ENCODE measurements at regions not wholly inside any gene's neighbourhood (a gene's known extent, or its start where the extent isn't known, plus 50 kb on each side); places are given as distances from the start of the nearest gene placed in this dataset.

DNA sequence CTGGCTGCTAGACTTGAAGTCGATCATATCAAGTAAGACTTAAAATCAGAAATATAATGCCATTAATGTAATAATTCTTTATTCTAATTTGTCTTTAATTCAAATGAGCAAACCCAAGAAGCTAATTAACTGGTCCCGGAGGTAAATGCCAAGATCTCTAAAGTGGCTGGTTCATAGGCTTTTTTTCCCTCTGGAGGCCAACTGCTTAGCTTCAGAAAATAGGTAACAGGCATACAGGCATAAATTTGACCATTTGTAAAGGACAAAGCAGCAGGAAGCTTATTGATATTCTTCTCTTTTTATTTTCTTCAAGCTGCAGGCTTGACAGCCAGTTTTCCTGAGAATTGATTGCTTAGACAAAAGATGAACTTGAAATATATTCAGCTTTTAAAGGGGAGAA is 158.6 kb upstream of the RAP2B start:
- Histone ChIP-seq H3K4me1 (ENCODE audit: insufficient read depth) (peaks cover 13% of the 10 kb centered on the region; the same call in 1 of the 2 replicates), H3K79me2 (replicated peaks; ENCODE audit: insufficient read depth) (no peaks in the 10 kb centered on the region), H3F3A (replicated peaks; ENCODE audit: low read depth) (no peaks in the 10 kb centered on the region), H4K20me1 (replicated peaks; ENCODE audit: insufficient read depth) (no peaks in the 10 kb centered on the region), H3K27me3 (ENCODE audit: insufficient read depth) (no peaks in the 10 kb centered on the region), H3K27ac (ENCODE audit: low read depth) (no peak overlapping the region), H3K9me2 (ENCODE audit: insufficient read depth) (no peaks in the 10 kb centered on the region; the same call in 1 of the 2 replicates), H2AFZ (no peak overlapping the region), H3K4me2 (no peak overlapping the region), H3K4me3 (no peak overlapping the region), H3K36me3 (ENCODE audit: insufficient read depth) (no peaks in the 10 kb centered on the region)
- no peak for DNase-seq (ENCODE audit: low spot score)
- Mint-ChIP-seq H3K4me3 (no peak overlapping the region), H3K27ac (0 out of 2 replicates have a peak overlapping the region, but pooled peaks have one; percentile 10), H3K27me3 (ENCODE audit: insufficient read depth, low read depth, poor library complexity) (no peaks in the 10 kb centered on the region), H3K9me3 (no peaks in the 10 kb centered on the region), H3K36me3 (ENCODE audit: low read depth) (no peaks in the 10 kb centered on the region), H3K4me1 (peaks cover 13% of the 10 kb centered on the region)
- TF ChIP-seq CREB1 (CRISPR knock-in tag; IDR thresholded peaks at IDR 0.05; ENCODE audit: low read depth) (no peak), ZNF462 (CRISPR knock-in tag; IDR thresholded peaks at IDR 0.05) (no peak), POLR2AphosphoS5 (IDR thresholded peaks at IDR 0.05; ENCODE audit: low read depth) (no peak), ZNF114 (CRISPR knock-in tag; IDR thresholded peaks at IDR 0.05) (no peak), EZH2phosphoT487 (IDR thresholded peaks at IDR 0.05; ENCODE audit: unreplicated experiment) (no peak), JUNB (IDR thresholded peaks at IDR 0.05; ENCODE audit: unreplicated experiment) (no peak), NANOG (IDR thresholded peaks at IDR 0.05; ENCODE audit: borderline replicate concordance) (no peak), ZNF331 (CRISPR knock-in tag; IDR thresholded peaks at IDR 0.05; ENCODE audit: low read depth) (no peak), REST (IDR thresholded peaks at IDR 0.05; ENCODE audit: unreplicated experiment) (no peak)
- TF ChIP-seq, protein P1, sequence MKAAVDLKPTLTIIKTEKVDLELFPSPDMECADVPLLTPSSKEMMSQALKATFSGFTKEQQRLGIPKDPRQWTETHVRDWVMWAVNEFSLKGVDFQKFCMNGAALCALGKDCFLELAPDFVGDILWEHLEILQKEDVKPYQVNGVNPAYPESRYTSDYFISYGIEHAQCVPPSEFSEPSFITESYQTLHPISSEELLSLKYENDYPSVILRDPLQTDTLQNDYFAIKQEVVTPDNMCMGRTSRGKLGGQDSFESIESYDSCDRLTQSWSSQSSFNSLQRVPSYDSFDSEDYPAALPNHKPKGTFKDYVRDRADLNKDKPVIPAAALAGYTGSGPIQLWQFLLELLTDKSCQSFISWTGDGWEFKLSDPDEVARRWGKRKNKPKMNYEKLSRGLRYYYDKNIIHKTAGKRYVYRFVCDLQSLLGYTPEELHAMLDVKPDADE (IDR thresholded peaks at IDR 0.05): no peak
- TF ChIP-seq, protein P2, sequence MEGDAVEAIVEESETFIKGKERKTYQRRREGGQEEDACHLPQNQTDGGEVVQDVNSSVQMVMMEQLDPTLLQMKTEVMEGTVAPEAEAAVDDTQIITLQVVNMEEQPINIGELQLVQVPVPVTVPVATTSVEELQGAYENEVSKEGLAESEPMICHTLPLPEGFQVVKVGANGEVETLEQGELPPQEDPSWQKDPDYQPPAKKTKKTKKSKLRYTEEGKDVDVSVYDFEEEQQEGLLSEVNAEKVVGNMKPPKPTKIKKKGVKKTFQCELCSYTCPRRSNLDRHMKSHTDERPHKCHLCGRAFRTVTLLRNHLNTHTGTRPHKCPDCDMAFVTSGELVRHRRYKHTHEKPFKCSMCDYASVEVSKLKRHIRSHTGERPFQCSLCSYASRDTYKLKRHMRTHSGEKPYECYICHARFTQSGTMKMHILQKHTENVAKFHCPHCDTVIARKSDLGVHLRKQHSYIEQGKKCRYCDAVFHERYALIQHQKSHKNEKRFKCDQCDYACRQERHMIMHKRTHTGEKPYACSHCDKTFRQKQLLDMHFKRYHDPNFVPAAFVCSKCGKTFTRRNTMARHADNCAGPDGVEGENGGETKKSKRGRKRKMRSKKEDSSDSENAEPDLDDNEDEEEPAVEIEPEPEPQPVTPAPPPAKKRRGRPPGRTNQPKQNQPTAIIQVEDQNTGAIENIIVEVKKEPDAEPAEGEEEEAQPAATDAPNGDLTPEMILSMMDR (conservative IDR thresholded peaks at IDR 0.05; ENCODE audit: low read depth in 2 of 2): no peak
- no peak for ATAC-seq

All from GM23338 (cell line).